MM.1S (cell line): ENCODE measurements at regions not wholly inside any gene's neighbourhood (a gene's known extent, or its start where the extent isn't known, plus 50 kb on each side); places are given as distances from the start of the nearest gene placed in this dataset.

Experiments used
- CTCF ChIP-seq: fragments of 300-600 bp; sonication (generic); IDR thresholded peaks from 2 replicates; pipeline ENCODE4 v1.5.1; 2016; ENCODE audit warnings: antibody characterized with exemption, low read length, mixed read lengths
- EZH2 ChIP-seq: fragments of 300-600 bp; sonication (generic); optimal IDR thresholded peaks from 2 replicates; pipeline ENCODE3; 2017; ENCODE audit warnings: low read depth, mild to moderate bottlenecking, antibody characterized with exemption, low read length, mixed read lengths
- EZH2phosphoT487 ChIP-seq: fragments of 300-600 bp; sonication (generic); IDR thresholded peaks from 2 replicates; pipeline ENCODE4 v1.6.1; 2018; ENCODE audit warnings: antibody characterized with exemption, low read length

- TF ChIP-seq EZH2phosphoT487: no peak
- TF ChIP-seq CTCF: no peak
- no peak for TF ChIP-seq EZH2
Observed at GRCh38 chr9:7439355-7439995, 360.1 kb downstream of the DMAC1 start.
